Coronary artery (tissue), 2 donors: ENCODE measurements at regions not wholly inside any gene's neighbourhood (a gene's known extent, or its start where the extent isn't known, plus 50 kb on each side); places are given as distances from the start of the nearest gene placed in this dataset.

Experiments used
- DNase-seq: peaks from one replicate; pipeline ENCODE4 v3.0.0-alpha.2; 2017; ENCODE audit warnings: low spot score
- H3K27ac ChIP-seq, 2 donors: fragments of 200-600 bp; sonication (generic); one replicate each; pipeline ENCODE4 v1.5.1; 2016 to 2019
- H3K4me3 ChIP-seq: fragments of 200-600 bp; sonication (generic); 2 replicates; pipeline ENCODE4 v1.5.1; 2016; ENCODE audit warnings: mild to moderate bottlenecking, moderate library complexity
- CTCF ChIP-seq: fragments of 200-600 bp; sonication (generic); IDR thresholded peaks from one replicate; pipeline ENCODE4 v1.5.1; 2019; ENCODE audit warnings: antibody characterized with exemption

GRCh38 chr10:44066527-44067255, 318.2 kb downstream of the CXCL12 start:
- DNase-seq: no peak
- Histone ChIP-seq H3K4me3 (no peak overlapping the region), H3K27ac (no peak overlapping the region)
- TF ChIP-seq CTCF: no peak

DNA sequence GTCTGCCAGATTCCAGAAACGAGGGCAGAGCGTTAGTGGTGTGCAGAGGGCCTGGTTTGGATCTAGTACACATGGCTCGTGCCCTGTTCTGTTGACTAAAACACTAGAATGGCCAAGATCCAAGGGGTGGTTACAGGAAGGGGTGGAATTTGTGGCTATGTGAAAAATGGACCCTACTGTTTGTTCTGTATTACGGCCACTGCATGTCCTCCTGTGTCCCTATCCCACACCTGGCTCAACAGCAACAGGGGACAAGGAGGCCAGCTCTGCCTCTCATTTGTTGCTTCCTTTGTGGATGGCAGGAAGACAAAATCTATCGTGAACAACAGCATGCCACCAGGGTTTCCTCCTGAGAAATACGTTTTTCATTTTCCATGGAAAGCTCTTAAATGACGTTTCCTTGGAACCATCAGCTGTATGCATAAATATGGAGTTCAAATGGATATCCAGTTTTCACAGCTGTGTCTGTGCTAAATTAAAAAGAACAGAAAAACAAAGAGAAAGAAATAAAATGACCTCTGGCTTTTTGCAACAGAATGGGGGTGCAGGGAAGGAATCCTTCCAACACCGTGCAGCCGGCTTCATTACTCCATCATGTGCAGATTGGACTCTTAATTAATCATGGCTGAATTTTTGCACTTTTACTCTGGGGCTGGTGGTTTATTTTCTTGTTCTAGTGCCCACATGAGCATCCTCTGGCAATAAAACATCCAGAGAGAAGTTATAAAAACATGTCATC, 318.9 kb downstream of the CXCL12 start:
- H3K4me3 ChIP-seq: no peak overlapping the region
- H3K27ac ChIP-seq: peak overlapping the region; percentile 32 to 46
- no peak for TF ChIP-seq CTCF
- no peak for DNase-seq

- no peak for TF ChIP-seq CTCF
- DNase-seq: no peak
- peak overlapping the region; percentile 32 to 46 for H3K27ac ChIP-seq
- H3K4me3 ChIP-seq: no peak overlapping the region
These were observed 319.7 kb downstream of the CXCL12 start for GRCh38 chr10:44064987-44065787.

DNA sequence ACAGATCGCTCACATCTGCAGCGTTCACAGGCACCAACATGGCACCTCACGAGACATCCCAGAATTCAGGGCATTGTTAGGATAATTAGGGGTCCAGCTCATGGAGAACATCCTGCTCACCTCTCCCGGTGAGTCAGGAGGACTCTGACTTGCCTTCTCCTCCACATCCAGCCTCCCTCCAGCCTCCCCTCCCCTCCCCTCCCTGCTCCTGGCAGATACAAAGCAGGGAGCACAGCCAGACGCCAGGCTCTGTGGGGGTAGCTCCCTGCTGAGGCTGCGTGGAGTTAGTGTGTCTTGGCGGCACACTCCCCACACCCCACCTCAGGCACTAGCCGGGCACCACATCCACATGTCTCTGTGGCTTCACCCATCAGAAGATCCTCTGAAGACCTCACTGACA, 320.6 kb downstream of the CXCL12 start:
- TF ChIP-seq CTCF: no peak
- Histone ChIP-seq H3K27ac (no peak overlapping the region), H3K4me3 (no peak overlapping the region)
- DNase-seq: no peak

- TF ChIP-seq CTCF: no peak
- no peak for DNase-seq
- Histone ChIP-seq H3K27ac (no peak overlapping the region), H3K4me3 (no peak overlapping the region)
These were observed 321.2 kb downstream of the CXCL12 start for GRCh38 chr10:44063686-44064085.

DNA sequence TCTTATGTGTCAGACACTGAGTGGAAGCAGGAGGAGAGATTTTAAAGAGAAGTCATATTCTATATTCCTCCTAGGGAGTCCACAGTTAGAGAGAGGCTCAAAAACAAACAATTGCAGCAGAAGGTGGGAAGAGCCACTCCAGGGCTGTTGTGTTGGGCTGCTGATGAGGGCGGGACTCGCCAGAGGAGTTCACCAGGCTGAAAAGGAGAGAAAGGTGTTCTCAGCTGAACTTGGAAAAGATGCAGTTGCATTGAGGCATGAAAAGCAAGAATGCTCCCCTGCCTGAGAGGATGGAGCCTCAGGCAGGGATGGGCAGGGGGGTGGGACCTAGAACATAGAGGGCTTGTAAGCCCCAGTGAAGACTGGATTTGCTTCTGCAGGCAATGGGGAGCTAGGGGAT, 324.2 kb downstream of the CXCL12 start:
- Histone ChIP-seq H3K27ac (no peak overlapping the region), H3K4me3 (no peak overlapping the region)
- TF ChIP-seq CTCF: no peak
- no peak for DNase-seq
